ENCODE measurements at regions not wholly inside any gene's neighbourhood (a gene's known extent, or its start where the extent isn't known, plus 50 kb on each side); places are given as distances from the start of the nearest gene placed in this dataset.

- no peaks in the 10 kb centered on the region for H3K9me3 ChIP-seq
- DNase-seq = no peak
- H3K27ac ChIP-seq = no peak overlapping the region
- no peaks in the 10 kb centered on the region for H3K36me3 ChIP-seq
- no peak for TF ChIP-seq POLR2A (IDR thresholded peaks at IDR 0.05)
- H3K4me3 ChIP-seq = no peak overlapping the region
- no peaks in the 10 kb centered on the region for H3K4me1 ChIP-seq
- H3K27me3 ChIP-seq = no peaks in the 10 kb centered on the region
Observed at GRCh38 chr2:139314059-139314458, 533.9 kb upstream of the NXPH2 start.

DNA sequence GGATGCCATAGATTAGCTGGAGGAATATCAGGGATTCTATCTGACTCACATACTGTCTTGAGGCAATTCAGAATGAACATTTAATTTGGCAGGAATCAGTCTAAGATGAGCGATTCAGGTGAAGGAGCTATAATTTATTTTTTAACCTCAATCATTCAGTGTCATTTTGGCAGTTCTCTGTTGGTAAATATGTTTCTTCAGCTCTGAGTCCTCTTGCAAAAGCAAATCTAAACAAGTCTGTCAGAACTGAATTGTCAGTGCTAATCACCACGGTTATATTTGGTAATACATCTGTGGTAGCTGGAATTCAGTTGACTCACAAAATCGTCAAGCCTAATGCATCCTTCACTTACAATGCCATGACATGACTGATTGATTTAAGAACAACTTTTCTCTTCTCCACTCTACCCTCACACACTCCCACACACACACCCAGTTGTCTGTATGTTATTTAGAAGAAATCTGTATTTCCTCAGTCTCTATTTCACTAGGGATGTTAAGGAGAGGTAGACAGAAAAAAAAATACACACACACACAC lies 516.6 kb upstream of the NXPH2 start:
- Histone ChIP-seq H3K4me3 (no peak overlapping the region), H3K27ac (no peak overlapping the region), H3K9me3 (no peaks in the 10 kb centered on the region), H3K27me3 (no peaks in the 10 kb centered on the region), H3K4me1 (no peaks in the 10 kb centered on the region), H3K36me3 (no peaks in the 10 kb centered on the region)
- no peak for DNase-seq
- no peak for TF ChIP-seq POLR2A (IDR thresholded peaks at IDR 0.05)
- TF ChIP-seq, protein P1, sequence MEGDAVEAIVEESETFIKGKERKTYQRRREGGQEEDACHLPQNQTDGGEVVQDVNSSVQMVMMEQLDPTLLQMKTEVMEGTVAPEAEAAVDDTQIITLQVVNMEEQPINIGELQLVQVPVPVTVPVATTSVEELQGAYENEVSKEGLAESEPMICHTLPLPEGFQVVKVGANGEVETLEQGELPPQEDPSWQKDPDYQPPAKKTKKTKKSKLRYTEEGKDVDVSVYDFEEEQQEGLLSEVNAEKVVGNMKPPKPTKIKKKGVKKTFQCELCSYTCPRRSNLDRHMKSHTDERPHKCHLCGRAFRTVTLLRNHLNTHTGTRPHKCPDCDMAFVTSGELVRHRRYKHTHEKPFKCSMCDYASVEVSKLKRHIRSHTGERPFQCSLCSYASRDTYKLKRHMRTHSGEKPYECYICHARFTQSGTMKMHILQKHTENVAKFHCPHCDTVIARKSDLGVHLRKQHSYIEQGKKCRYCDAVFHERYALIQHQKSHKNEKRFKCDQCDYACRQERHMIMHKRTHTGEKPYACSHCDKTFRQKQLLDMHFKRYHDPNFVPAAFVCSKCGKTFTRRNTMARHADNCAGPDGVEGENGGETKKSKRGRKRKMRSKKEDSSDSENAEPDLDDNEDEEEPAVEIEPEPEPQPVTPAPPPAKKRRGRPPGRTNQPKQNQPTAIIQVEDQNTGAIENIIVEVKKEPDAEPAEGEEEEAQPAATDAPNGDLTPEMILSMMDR (IDR thresholded peaks at IDR 0.05) = no peak

- Histone ChIP-seq H3K27ac (no peak overlapping the region), H3K9me3 (no peaks in the 10 kb centered on the region), H3K27me3 (no peaks in the 10 kb centered on the region), H3K36me3 (no peaks in the 10 kb centered on the region), H3K4me1 (no peaks in the 10 kb centered on the region), H3K4me3 (no peak overlapping the region)
- TF ChIP-seq, protein P1 (IDR thresholded peaks at IDR 0.05) = no peak
- no peak for TF ChIP-seq POLR2A (IDR thresholded peaks at IDR 0.05)
- DNase-seq = no peak
Observed at GRCh38 chr2:139293992-139294548, 513.9 kb upstream of the NXPH2 start.

GRCh38 chr2:139281124-139281523 lies 500.9 kb upstream of the NXPH2 start:
- Histone ChIP-seq H3K9me3 (peaks cover 0 to 4% (median 0%) of the 10 kb centered on the region in 4 donors), H3K27me3 (no peaks in the 10 kb centered on the region), H3K4me1 (no peaks in the 10 kb centered on the region), H3K36me3 (no peaks in the 10 kb centered on the region), H3K4me3 (no peak overlapping the region), H3K27ac (no peak overlapping the region)
- TF ChIP-seq POLR2A (IDR thresholded peaks at IDR 0.05) = no peak
- TF ChIP-seq, protein P1 (IDR thresholded peaks at IDR 0.05) = no peak
- no peak for DNase-seq

DNA sequence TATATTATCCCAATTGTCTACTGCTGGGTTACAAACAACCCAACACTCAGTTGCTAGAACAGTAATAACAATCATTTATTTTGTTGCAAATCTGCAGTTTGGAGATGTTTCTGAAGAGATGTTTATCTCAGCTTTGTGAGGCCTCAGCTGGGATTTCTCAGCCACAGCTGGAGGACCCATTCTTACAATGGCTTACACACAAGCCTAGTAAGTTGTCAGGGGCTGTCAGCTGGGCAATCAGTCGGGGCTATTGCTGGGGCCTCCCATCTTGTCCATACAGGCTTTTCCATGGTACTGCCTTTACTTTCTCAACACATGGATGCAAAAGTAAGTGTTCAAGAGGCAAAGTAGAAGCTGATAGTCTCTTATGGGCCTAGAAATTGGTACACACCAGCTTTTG lies 491.7 kb upstream of the NXPH2 start:
- no peak for DNase-seq
- no peak overlapping the region for H3K4me3 ChIP-seq
- no peaks in the 10 kb centered on the region for H3K4me1 ChIP-seq
- H3K27ac ChIP-seq = no peak overlapping the region
- TF ChIP-seq POLR2A (IDR thresholded peaks at IDR 0.05) = no peak
- TF ChIP-seq, protein P1 (IDR thresholded peaks at IDR 0.05) = no peak
- H3K36me3 ChIP-seq = no peaks in the 10 kb centered on the region
- H3K27me3 ChIP-seq = no peaks in the 10 kb centered on the region
- no peaks in the 10 kb centered on the region for H3K9me3 ChIP-seq

GRCh38 chr2:139271149-139271548 lies 491.0 kb upstream of the NXPH2 start:
- Histone ChIP-seq H3K4me3 (no peak overlapping the region), H3K27ac (no peak overlapping the region), H3K9me3 (no peaks in the 10 kb centered on the region), H3K4me1 (no peaks in the 10 kb centered on the region), H3K36me3 (no peaks in the 10 kb centered on the region), H3K27me3 (no peaks in the 10 kb centered on the region)
- TF ChIP-seq, protein P1 (IDR thresholded peaks at IDR 0.05) = no peak
- TF ChIP-seq POLR2A (IDR thresholded peaks at IDR 0.05) = no peak
- DNase-seq = no peak
